ENCODE measurements at regions not wholly inside any gene's neighbourhood (a gene's known extent, or its start where the extent isn't known, plus 50 kb on each side); places are given as distances from the start of the nearest gene placed in this dataset.

GRCh38 chr3:197381371-197381770 lies 83.0 kb upstream of the DLG1 start:
- DNase-seq, result no peak
- Histone ChIP-seq H3K27ac (ENCODE audit: insufficient read length, low read depth, low read length) (no peak overlapping the region), H3K23me2 (ENCODE audit: insufficient read length, low read depth, low read length, poor library complexity, severe bottlenecking) (no peaks in the 10 kb centered on the region), H3K79me1 (ENCODE audit: insufficient read depth, low read depth, low read length, poor library complexity, severe bottlenecking) (no peaks in the 10 kb centered on the region), H3T11ph (ENCODE audit: low read length) (no peak overlapping the region), H3K4me2 (ENCODE audit: insufficient read depth, insufficient read length, low read length) (no peak overlapping the region), H3K18ac (ENCODE audit: insufficient read length, low read depth, low read length) (no peak overlapping the region), H2BK20ac (ENCODE audit: low read depth, low read length, poor library complexity, severe bottlenecking) (no peak overlapping the region), H4K5ac (ENCODE audit: insufficient read length, low read depth, low read length) (no peak overlapping the region), H4K20me1 (ENCODE audit: control insufficient read depth, insufficient read depth, insufficient read length) (no peaks in the 10 kb centered on the region), H3K27me3 (ENCODE audit: insufficient read depth, low read length) (no peaks in the 10 kb centered on the region), H2AFZ (ENCODE audit: low read length) (no peak overlapping the region), H3K4me1 (ENCODE audit: insufficient read depth, low read length) (0 out of 2 replicates have a peak, but pooled peaks cover 2% of the 10 kb centered on the region), H3K9ac (ENCODE audit: extremely low read depth, insufficient read length, low read length) (no peak overlapping the region), H2AK5ac (ENCODE audit: insufficient read length, low read length) (no peak overlapping the region), H3K79me2 (ENCODE audit: insufficient read depth, low read length) (no peaks in the 10 kb centered on the region), H3K56ac (ENCODE audit: insufficient read length, low read depth, low read length) (no peak overlapping the region), H2BK5ac (ENCODE audit: insufficient read length, low read length) (no peak overlapping the region), H4K91ac (ENCODE audit: insufficient read length, low read depth, low read length) (no peak overlapping the region), H2BK15ac (ENCODE audit: low read depth, low read length) (no peak overlapping the region), H2BK120ac (ENCODE audit: low read depth, low read length, poor library complexity, severe bottlenecking) (no peak overlapping the region), H3K9me3 (ENCODE audit: control insufficient read depth, low read depth, low read length) (no peaks in the 10 kb centered on the region), H3K23ac (ENCODE audit: insufficient read length, low read depth, low read length) (no peak overlapping the region), H4K8ac (replicated peaks; ENCODE audit: insufficient read length, low read depth, low read length) (no peak overlapping the region), H2BK12ac (ENCODE audit: insufficient read length, low read depth, low read length) (no peak overlapping the region), H3K4ac (ENCODE audit: low read depth, low read length) (no peak overlapping the region), H3K14ac (ENCODE audit: insufficient read depth, low read length) (no peak overlapping the region)
- no peak overlapping the region for H3K4me3 Mint-ChIP-seq
- H3K9me3 Mint-ChIP-seq, result no peaks in the 10 kb centered on the region
- H3K36me3 Mint-ChIP-seq (ENCODE audit: insufficient read depth in 1 of 3, low read depth in 3 of 3), result no peaks in the 10 kb centered on the region
- H3K4me1 Mint-ChIP-seq, result peaks cover 4 to 11% of the 10 kb centered on the region in 2 experiments
- TF ChIP-seq, protein P1, sequence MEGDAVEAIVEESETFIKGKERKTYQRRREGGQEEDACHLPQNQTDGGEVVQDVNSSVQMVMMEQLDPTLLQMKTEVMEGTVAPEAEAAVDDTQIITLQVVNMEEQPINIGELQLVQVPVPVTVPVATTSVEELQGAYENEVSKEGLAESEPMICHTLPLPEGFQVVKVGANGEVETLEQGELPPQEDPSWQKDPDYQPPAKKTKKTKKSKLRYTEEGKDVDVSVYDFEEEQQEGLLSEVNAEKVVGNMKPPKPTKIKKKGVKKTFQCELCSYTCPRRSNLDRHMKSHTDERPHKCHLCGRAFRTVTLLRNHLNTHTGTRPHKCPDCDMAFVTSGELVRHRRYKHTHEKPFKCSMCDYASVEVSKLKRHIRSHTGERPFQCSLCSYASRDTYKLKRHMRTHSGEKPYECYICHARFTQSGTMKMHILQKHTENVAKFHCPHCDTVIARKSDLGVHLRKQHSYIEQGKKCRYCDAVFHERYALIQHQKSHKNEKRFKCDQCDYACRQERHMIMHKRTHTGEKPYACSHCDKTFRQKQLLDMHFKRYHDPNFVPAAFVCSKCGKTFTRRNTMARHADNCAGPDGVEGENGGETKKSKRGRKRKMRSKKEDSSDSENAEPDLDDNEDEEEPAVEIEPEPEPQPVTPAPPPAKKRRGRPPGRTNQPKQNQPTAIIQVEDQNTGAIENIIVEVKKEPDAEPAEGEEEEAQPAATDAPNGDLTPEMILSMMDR (conservative IDR thresholded peaks at IDR 0.05), result no peak
- no CpG with 5 or more reads among the region's 2 CpGs for WGBS (ENCODE audit: extremely low coverage, insufficient read length, low lambda C conversion rate)
- peaks cover 8% of the 10 kb centered on the region for H3K27me3 Mint-ChIP-seq (ENCODE audit: low read depth)
- H3K27ac Mint-ChIP-seq, result no peak overlapping the region

Measured in H9 (cell line).